Neural progenitor cell (in vitro differentiated cells): ENCODE measurements at regions not wholly inside any gene's neighbourhood (a gene's known extent, or its start where the extent isn't known, plus 50 kb on each side); places are given as distances from the start of the nearest gene placed in this dataset.
"Not testable (repeated sequence)": the region's sequence is repeated elsewhere in the genome, so short reads cannot be mapped to it uniquely, and the experiment has no call there.

Experiments
- EZH2 ChIP-seq: fragments of 200-600 bp; sonication (generic); IDR thresholded peaks from 2 replicates; pipeline ENCODE4 v1.6.1; 2017; ENCODE audit warnings: antibody characterized with exemption, mild to moderate bottlenecking, moderate library complexity
- EZH2phosphoT487 ChIP-seq: fragments of 200-600 bp; sonication (generic); IDR thresholded peaks from 2 replicates; pipeline ENCODE4 v1.6.1; 2017; ENCODE audit warnings: antibody characterized with exemption
- TF ChIP-seq, protein P1 (sequence below): fragments of 200-600 bp; sonication (generic); IDR thresholded peaks from 2 replicates; pipeline ENCODE4 v1.5.1; 2017; ENCODE audit warnings: antibody characterized with exemption, mild to moderate bottlenecking

DNA sequence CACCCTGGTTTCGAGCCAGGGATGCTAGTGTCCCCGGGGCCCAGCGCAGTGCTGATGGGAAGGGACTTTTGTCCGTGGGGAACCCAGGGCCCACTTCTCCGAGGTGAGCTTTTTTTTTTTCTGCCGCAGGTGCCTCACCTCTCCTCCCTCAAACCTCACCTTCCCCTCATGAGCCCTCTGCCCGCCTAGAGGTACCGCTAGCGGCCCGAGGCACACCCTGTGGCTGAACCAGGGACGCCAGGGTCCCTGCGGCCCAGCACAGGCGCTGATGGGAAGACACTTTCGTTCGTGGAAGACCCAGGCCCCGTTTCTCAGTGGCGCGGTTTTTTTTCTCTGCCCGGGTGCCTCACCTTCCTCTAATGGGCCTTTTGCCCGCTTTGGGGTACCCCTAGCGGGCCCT lies 1570.7 kb downstream of the TSPY10 start:
- TF ChIP-seq, protein P1, sequence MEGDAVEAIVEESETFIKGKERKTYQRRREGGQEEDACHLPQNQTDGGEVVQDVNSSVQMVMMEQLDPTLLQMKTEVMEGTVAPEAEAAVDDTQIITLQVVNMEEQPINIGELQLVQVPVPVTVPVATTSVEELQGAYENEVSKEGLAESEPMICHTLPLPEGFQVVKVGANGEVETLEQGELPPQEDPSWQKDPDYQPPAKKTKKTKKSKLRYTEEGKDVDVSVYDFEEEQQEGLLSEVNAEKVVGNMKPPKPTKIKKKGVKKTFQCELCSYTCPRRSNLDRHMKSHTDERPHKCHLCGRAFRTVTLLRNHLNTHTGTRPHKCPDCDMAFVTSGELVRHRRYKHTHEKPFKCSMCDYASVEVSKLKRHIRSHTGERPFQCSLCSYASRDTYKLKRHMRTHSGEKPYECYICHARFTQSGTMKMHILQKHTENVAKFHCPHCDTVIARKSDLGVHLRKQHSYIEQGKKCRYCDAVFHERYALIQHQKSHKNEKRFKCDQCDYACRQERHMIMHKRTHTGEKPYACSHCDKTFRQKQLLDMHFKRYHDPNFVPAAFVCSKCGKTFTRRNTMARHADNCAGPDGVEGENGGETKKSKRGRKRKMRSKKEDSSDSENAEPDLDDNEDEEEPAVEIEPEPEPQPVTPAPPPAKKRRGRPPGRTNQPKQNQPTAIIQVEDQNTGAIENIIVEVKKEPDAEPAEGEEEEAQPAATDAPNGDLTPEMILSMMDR: not testable (repeated sequence)
- TF ChIP-seq EZH2phosphoT487, EZH2: not testable (repeated sequence)
